ENCODE measurements at regions not wholly inside any gene's neighbourhood (a gene's known extent, or its start where the extent isn't known, plus 50 kb on each side); places are given as distances from the start of the nearest gene placed in this dataset.

- TF ChIP-seq CTCF (IDR thresholded peaks at IDR 0.05; ENCODE audit: insufficient read depth, low read length, poor library complexity, severe bottlenecking) (no peak), EZH2phosphoT487 (conservative IDR thresholded peaks at IDR 0.05; ENCODE audit: low read length) (no peak)
These were observed 778.2 kb downstream of the MTRR start for GRCh38 chr5:8647111-8647510.
